Globus pallidus (tissue), 1 donor: ENCODE measurements at regions not wholly inside any gene's neighbourhood (a gene's known extent, or its start where the extent isn't known, plus 50 kb on each side); places are given as distances from the start of the nearest gene placed in this dataset.
A peak's percentile ranks its signal among the peaks of the same experiment; 100 is the strongest.
"Not testable (repeated sequence)": the region's sequence is repeated elsewhere in the genome, so short reads cannot be mapped to it uniquely, and the experiment has no call there.

ENCODE experiments used
- DNase-seq: peaks from one replicate; pipeline ENCODE4 v3.0.0-alpha.2; 2015; ENCODE audit warnings: low spot score

GRCh38 chr7:155377838-155378579 lies 79.9 kb upstream of the EN2 start:
- DNase-seq = no peak

DNA sequence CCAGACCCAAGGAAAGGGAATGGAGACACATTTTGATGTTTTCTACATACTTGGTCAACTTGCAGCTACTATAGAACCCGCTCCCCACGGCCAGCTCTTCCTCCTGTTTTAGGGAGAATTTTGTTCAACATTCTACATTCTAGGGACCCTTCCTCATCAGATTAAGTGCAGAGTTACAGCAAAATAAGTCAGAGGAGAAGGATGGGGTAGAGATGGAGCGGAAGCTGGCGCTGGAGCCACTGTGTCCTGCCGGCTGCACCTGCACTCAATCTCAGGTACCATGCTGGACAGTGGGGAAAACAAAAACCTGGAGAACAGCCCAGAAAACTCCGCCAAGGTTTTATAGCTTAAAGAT lies 79.4 kb upstream of the EN2 start:
- no peak for DNase-seq

GRCh38 chr7:155378959-155379871 lies 78.7 kb upstream of the EN2 start:
- no peak for DNase-seq

DNA sequence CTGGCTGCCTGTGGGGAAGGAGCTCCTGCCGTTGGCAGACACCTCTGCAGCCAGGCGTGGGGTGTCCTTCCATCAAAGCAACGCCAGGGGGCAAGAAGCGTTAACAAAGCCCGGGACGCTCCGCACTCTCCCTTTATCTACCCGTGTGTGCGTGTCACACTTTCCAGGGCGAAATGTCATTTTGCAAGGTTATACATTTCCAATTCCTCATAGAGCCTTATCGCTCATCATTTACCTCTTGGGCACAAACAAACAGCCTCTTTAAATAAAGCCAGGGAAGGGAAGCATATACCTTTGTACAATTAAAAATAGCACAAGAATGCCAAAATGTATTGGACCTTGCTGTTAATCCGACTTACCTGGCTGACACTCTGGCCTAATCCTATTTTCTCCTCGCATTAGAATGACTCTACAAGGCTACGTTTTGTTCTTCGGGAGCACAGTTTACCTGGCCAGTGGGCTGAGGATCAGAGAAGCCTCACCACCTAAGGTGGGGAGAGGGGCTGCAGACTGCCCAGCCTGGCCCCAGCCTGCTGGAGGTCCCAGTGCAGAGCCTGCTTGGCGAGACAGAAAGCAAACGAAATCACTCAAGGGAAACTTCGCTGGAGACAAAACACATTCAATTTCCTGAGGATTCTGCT lies 77.6 kb upstream of the EN2 start:
- peak; percentile 77 for DNase-seq

- DNase-seq = no peak
Measured at GRCh38 chr7:155380976-155381851, 76.7 kb upstream of the EN2 start.

DNA sequence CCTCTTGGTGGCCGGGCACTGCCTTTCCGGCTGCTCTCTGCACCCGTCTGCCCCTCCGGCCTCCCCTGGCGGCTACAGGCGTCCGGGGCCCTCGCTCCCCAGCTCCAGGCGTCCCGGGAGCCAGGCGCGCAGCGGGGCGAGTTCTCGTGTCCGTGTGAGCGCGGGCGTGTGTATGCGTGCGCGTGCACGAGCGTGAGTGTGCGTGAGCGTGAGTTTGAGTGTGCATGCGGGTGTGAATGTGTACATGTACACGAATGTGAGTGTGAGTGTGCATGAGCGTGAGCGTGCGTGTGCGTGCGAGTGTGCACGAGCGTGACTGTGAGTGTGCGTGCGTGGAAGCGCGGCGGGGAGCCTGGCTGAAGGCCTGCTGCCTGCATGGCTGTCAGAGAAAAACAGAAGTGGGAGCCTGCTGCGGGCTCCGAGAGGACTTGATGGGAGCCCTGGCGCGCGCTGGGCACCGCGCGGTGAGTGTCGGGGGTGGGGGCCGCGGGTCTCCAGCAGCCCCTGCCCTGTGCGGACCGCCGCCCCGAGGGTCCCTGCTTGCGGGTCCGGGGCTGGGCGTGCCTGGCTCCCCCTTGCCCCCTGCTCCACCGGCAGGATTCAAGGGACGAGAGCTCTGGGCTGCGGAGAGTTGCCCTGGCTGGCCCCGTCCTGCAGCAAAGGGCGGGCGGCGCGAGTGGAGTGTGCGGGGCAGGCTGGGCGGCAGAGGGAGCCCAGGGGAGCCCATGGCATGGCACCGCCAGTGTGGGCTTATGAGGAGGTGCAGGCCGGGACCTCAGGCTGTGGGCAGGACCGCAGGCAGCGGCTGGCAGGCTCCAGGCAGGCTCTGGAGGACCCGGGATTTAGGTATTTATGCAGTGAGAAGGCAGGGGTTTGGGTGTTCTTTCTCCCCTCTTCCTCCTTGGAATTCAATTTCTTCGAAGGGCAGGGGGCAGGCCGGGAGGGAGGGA lies 75.8 kb upstream of the EN2 start:
- no peak for DNase-seq

DNA sequence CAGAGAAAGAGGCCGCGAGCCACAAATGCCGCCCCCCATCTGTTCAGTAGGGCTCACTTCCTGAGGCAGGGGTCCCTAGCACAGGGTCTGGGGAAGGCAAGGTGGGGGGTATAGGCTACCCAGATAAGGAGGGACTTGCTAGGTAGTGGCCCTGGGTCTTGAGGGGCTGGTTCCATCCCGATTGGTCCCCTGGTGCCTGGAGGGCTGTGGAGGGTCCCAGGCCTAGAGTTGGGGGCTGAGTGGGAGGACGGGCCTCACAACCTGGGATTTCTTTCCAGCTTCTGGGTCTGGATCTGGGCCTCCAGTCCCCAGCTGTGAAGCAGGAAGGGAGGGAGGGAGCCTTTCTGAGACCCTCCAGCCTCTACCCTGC lies 75.1 kb upstream of the EN2 start:
- no peak for DNase-seq

GRCh38 chr7:155383756-155384491 lies 74.0 kb upstream of the EN2 start:
- DNase-seq = no peak

GRCh38 chr7:155384751-155385150 lies 73.2 kb upstream of the EN2 start:
- no peak for DNase-seq

- not testable (repeated sequence) for DNase-seq
Measured at GRCh38 chr7:155385182-155385581, 72.7 kb upstream of the EN2 start.

DNA sequence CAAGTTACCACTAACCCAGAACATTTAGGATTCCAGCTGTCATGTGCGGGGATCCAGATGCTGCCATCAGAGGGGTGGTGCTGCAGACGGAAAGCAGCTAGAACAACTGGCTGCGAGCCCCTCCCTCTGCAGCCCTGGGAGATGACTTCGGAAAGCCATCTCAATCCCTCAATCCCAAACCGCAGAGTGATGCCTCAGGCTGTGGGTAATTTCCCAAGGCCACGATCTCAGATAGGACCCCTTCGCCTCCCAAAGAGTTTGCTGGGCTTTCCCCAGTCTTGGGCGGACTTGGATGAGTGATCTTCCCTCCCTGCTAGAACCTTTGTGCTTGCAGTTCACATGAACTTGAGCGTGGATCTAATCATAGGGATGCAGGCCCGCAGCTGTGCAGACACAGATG lies 71.3 kb upstream of the EN2 start:
- DNase-seq = no peak

DNA sequence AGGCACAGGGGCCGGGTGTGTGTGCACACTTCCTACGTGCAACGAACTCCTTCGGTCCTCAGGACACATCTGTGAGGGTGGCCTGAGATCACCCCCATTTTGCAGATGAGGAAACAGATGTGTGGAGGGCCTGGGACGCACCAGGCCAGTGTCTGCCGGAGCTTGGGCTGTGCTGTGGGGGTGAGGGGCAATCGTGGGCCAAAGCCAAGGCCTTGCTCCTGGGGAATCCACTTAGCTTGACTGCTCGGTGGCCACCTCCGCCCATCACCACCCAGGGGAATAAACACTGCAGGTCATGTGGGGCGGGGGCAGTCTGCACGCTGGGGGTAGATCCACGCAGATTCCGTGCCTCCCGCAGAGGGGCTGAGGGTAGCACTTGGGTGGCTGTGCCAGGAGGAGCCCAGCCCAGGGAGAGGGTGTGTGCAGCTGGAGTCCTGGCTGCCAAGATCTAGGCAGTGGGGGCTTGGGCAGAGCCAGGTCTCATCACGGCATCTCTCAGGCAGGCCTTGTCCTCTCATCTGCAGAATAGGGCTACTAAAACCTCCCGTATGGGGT lies 70.8 kb upstream of the EN2 start:
- DNase-seq = no peak

GRCh38 chr7:155388561-155388960 lies 69.4 kb upstream of the EN2 start:
- no peak for DNase-seq

- no peak for DNase-seq
Measured at GRCh38 chr7:155391414-155391813, 66.5 kb upstream of the EN2 start.

DNA sequence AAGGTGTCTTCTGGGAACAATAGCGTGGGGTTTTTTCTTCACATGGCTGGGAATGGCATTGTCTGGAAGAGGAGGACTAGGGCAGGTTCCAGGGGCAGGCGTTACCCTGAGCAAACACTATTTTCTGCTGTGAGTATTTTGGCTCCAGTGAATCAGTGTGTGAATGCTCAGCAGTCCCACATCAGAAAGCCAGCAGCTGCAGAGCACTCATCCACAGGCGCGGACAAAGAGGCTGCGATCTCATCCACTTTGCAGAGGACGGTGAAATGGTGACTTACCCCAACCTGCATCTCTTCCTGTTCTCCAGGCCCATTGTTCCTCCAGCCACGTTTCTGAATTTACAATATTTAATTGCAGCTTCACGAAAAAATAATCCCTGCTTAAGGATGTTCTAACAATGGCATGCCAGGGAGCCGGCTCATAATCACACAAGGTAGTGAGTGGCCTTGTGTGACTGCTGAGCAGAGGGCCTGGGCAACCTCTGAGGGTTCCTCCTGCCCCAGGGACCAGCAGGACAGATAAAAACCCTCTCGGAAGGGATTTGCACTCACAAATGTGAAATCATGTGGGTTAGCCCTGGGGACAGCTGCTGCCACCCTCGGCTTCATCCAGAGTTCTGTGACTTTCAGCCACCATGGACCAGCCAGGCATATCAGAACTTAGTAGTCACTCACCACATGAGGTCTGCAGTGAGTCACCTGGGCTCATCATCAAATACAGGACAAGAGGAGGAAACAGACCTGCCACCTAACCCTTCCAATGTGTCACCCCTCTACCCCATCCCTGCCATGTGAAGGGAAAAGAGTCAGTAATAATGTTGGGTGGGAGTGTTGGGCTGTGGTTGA lies 65.0 kb upstream of the EN2 start:
- DNase-seq = no peak

DNA sequence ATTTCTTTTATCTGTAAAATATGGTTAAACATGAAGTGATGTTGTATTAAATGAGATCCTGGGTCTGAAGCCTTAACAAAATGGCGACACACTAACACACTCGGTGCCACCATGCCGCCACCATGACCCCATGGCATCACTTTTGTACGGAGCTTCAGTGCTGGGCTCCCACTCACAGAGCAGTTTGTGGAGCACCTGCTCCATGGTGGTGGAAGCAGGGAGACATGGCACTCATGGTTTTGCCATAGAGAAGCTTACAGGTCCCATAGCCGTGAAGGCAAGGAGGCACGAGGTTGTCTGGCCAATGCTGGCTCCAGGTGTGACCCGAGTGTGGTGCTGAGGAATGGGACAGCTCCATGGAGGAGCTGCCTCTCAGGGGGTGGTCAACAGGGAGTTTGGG lies 63.5 kb upstream of the EN2 start:
- DNase-seq = no peak

DNA sequence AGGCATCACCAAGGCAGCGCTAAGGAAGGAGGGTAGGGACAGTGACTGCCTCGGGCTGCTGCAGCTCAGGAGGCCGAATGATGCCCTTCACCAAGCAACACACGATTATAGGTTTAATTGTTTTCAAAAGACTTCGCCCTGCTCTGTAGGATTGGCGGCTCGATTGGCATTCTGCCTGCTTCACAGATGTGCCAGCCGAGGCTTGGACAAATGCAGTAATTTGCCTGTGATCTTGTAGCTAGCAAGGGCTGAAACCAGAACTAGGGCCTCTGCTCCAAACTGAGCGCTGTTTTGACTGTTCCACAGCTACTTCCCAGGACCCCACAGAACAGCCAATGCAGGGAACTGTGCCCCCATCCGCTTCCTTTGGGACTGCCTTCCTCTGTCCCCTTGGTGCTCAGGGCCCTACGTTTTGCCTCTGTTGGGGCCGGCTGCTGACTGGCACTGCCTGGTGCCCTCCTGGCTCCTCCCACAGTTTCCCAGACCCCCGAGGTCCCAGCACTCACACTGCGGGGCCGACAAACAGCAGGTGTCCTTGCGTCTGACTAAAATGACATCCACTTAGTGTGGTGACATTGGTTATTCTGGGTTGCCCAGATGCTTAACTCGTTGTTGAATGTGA lies 62.6 kb upstream of the EN2 start:
- no peak for DNase-seq

DNA sequence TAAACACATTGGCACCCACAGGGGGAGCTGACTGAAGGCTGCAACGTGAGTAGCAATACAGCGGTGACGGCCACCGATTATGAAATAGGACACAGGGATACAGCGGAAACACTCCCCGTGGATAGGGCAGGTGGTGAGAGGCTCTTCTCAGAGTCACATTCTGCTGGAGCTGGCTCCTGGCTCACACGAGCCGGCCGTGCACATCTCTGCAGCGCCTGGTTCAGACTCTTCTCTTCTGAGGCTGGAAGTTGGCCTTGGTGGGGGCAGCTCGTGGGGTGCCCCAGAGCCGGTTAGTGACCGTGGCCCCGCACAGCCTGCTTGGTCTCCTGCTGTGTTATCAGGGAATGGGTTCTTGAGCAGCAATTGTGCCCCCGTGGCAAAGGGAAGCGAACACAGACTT lies 61.3 kb upstream of the EN2 start:
- no peak for DNase-seq
